Breast epithelium (tissue), 3 donors: ENCODE measurements at regions not wholly inside any gene's neighbourhood (a gene's known extent, or its start where the extent isn't known, plus 50 kb on each side); places are given as distances from the start of the nearest gene placed in this dataset.

ENCODE experiments used
- CTCF ChIP-seq, 3 donors: fragments of 450-650 bp; IDR thresholded peaks; one replicate each; pipeline ENCODE4 v1.5.1; 2016 to 2017; ENCODE audit warnings: antibody characterized with exemption in 3 of 3, mild to moderate bottlenecking in 3 of 3, moderate library complexity in 3 of 3
- POLR2A ChIP-seq: fragments of 450-650 bp; IDR thresholded peaks from one replicate; pipeline ENCODE4 v1.6.1; 2016; ENCODE audit warnings: antibody characterized with exemption, mild to moderate bottlenecking, moderate library complexity
- POLR2AphosphoS5 ChIP-seq, 3 donors: sonication (generic); formaldehyde crosslinking; IDR thresholded peaks; one replicate each; pipeline ENCODE4 v1.6.1; 2017; ENCODE audit warnings: antibody characterized with exemption in 3 of 3

- TF ChIP-seq CTCF (IDR thresholded peaks at IDR 0.05): no peak
- TF ChIP-seq POLR2A: no peak
- no peak for TF ChIP-seq POLR2AphosphoS5 (IDR thresholded peaks at IDR 0.05)
Measured at GRCh38 chr16:49970797-49971431, 54.1 kb upstream of the CNEP1R1 start.
